SH-SY5Y (cell line): ENCODE measurements at regions not wholly inside any gene's neighbourhood (a gene's known extent, or its start where the extent isn't known, plus 50 kb on each side); places are given as distances from the start of the nearest gene placed in this dataset.

Experiments
- GATA2 ChIP-seq: IDR thresholded peaks from 2 replicates; pipeline ENCODE4 v1.6.1; 2011; ENCODE audit warnings: mild to moderate bottlenecking, low read depth, low read length
- GATA3 ChIP-seq: IDR thresholded peaks from 2 replicates; pipeline ENCODE4 v1.6.1; 2011; ENCODE audit warnings: low read depth, mild to moderate bottlenecking, low read length, moderate library complexity

GRCh38 chr1:81455481-81455880 is 345.3 kb upstream of the ADGRL2 start:
- TF ChIP-seq GATA2: no peak
- TF ChIP-seq GATA3: no peak
